ENCODE measurements at regions not wholly inside any gene's neighbourhood (a gene's known extent, or its start where the extent isn't known, plus 50 kb on each side); places are given as distances from the start of the nearest gene placed in this dataset.

GRCh38 chr3:89808680-89809197 lies 701.3 kb downstream of the EPHA3 start:
- in situ Hi-C loops (cut with MboI) = no loop called here
- BruUV-seq (replicated peaks) = no TSS peak
- FAIRE-seq (no peak), DNase-seq (ENCODE audit: extremely low read depth in 1 of 4, low spot score in 3 of 4) (no peak), ATAC-seq (no peak)
- Histone ChIP-seq H3K4me2 (ENCODE audit: insufficient read depth, low read length) (no peak overlapping the region), H3K4me1 (replicated peaks in 1 of 2; ENCODE audit: control insufficient read depth in 2 of 2, insufficient read depth in 2 of 2, low read length in 2 of 2) (no peaks in the 10 kb centered on the region), H3K4me3 (no peak overlapping the region), H3K79me2 (ENCODE audit: control insufficient read depth, insufficient read depth, low read length) (no peaks in the 10 kb centered on the region), H4K20me1 (replicated peaks; ENCODE audit: control insufficient read depth, insufficient read depth, low read length) (no peaks in the 10 kb centered on the region), H2AFZ (ENCODE audit: low read depth, low read length) (no peak overlapping the region), H3K9ac (ENCODE audit: insufficient read depth in 1 of 2, low read depth in 2 of 2, low read length in 2 of 2) (no peak overlapping the region), H3K27ac (ENCODE audit: extremely low read depth, low read depth, low read length) (no peak overlapping the region), H3K36me3 (ENCODE audit: control insufficient read depth, insufficient read depth, low read length) (no peaks in the 10 kb centered on the region), H3K9me1 (ENCODE audit: control insufficient read depth, insufficient read depth, low read length) (no peaks in the 10 kb centered on the region), H3K27me3 (ENCODE audit: control insufficient read depth in 2 of 2, insufficient read depth in 2 of 2, low read length in 2 of 2) (no peaks in the 10 kb centered on the region), H3K9me3 (replicated peaks; ENCODE audit: control insufficient read depth, insufficient read depth, low read depth, low read length) (no peaks in the 10 kb centered on the region)
- POLR2A ChIA-PET = no interaction called here
- CTCF ChIA-PET (ENCODE audit: low intra/inter-chr PET ratio) = no interaction called here
- no peak for TF ChIP-seq ZNF592 (IDR thresholded peaks at IDR 0.05)
- TF ChIP-seq HMGN3 (IDR thresholded peaks at IDR 0.05; ENCODE audit: borderline replicate concordance, extremely low read depth, insufficient read length, low read depth, low read length) = no peak
- TF ChIP-seq NFXL1 (CRISPR knock-in tag; IDR thresholded peaks at IDR 0.05) = no peak
- TF ChIP-seq MEF2D (tag; conservative IDR thresholded peaks at IDR 0.05; ENCODE audit: low read depth) = no peak
- no peak for TF ChIP-seq U2AF1 (optimal IDR thresholded peaks at IDR 0.05; ENCODE audit: low read depth, low read length)
- intact Hi-C loops (cut with micrococcal nuclease) = no loop called here
